ENCODE measurements at regions not wholly inside any gene's neighbourhood (a gene's known extent, or its start where the extent isn't known, plus 50 kb on each side); places are given as distances from the start of the nearest gene placed in this dataset.

DNA sequence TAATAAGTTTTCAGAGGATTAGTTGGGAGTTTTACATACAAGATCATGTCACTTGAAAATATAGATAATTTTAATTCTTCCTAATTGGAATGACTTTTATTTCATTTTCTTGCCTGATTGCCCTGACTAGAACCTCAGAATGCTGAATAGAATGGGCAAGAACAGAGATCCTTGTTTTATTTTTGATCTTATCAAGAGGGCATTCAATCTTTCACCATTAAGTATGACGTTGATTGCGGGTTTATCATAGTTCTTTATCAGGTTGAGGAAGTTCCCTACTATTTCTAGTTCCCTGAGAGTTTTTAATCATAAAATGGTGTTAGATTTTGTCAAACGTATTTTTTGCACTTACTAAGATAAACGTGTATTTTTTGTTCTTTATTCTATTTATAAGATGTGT is 124.3 kb downstream of the DICER1 start:
- TF ChIP-seq YY1 (IDR thresholded peaks at IDR 0.05; ENCODE audit: low read depth, low read length) (no peak), KDM1A (IDR thresholded peaks at IDR 0.05; ENCODE audit: borderline replicate concordance, low read length) (no peak)

Data from H1 (cell line).